ENCODE measurements at regions not wholly inside any gene's neighbourhood (a gene's known extent, or its start where the extent isn't known, plus 50 kb on each side); places are given as distances from the start of the nearest gene placed in this dataset.
A peak's percentile ranks its signal among the peaks of the same experiment; 100 is the strongest.

DNA sequence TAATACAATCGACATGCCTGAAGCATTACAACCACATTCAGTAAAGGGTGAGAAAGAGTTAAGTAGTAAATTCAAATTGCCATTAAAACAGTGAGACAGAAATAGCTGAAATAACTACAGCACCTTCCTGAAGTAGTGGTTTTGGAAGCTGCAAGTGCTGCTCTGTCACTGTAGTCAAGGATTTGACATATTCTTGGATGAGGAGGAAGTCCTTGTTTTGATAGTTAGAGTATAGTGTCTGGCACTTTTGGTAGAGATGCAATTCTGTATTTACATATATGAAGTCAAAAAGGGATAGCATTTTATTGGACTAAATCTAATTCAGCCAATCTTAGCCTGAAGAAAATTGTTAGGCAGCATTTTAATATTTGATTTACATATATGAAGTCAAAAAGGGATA lies 1559.6 kb downstream of the TECRL start:
- H3K36me3 ChIP-seq: no peaks in the 10 kb centered on the region
- H3K9me3 ChIP-seq: no peaks in the 10 kb centered on the region
- intact Hi-C loops (cut with DNase I): no loop called here
- no peak for DNase-seq
- no peaks in the 10 kb centered on the region for H3K27me3 ChIP-seq
- H3K27ac ChIP-seq: no peak overlapping the region
- H3K4me3 ChIP-seq: no peak overlapping the region
- TF ChIP-seq POLR2A (IDR thresholded peaks at IDR 0.05): no peak
- TF ChIP-seq, protein P1, sequence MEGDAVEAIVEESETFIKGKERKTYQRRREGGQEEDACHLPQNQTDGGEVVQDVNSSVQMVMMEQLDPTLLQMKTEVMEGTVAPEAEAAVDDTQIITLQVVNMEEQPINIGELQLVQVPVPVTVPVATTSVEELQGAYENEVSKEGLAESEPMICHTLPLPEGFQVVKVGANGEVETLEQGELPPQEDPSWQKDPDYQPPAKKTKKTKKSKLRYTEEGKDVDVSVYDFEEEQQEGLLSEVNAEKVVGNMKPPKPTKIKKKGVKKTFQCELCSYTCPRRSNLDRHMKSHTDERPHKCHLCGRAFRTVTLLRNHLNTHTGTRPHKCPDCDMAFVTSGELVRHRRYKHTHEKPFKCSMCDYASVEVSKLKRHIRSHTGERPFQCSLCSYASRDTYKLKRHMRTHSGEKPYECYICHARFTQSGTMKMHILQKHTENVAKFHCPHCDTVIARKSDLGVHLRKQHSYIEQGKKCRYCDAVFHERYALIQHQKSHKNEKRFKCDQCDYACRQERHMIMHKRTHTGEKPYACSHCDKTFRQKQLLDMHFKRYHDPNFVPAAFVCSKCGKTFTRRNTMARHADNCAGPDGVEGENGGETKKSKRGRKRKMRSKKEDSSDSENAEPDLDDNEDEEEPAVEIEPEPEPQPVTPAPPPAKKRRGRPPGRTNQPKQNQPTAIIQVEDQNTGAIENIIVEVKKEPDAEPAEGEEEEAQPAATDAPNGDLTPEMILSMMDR (IDR thresholded peaks at IDR 0.05): no peak
- no peak for TF ChIP-seq EP300 (IDR thresholded peaks at IDR 0.05)
- 80 to 84% (median 82%) methylated on average over 1 of the region's 1 CpG for WGBS, 3 donors
- no peaks in the 10 kb centered on the region for H3K4me1 ChIP-seq (ENCODE audit: insufficient read depth)

DNA sequence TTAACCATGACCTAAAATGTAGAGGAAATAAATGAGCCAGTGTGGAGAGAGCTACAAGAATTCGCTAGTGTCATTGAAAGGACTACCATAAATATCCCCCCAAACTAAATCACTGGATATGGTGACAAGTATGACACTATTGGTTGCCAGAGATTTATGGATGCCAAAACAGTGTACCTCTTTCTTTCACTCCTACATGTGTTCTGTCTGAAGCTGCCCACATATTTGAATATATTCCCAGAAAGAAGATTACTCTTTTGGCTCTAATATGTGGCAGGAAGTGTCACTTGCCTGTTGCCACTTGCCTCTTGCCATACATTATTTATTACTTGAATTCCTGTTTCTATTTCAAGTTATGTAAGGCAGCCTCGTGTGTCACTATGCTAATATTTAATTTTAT lies 1573.6 kb downstream of the TECRL start:
- DNase-seq: no peak
- TF ChIP-seq, protein P1 (IDR thresholded peaks at IDR 0.05): no peak
- TF ChIP-seq POLR2A (IDR thresholded peaks at IDR 0.05): no peak
- H3K4me3 ChIP-seq: no peak overlapping the region
- no peaks in the 10 kb centered on the region for H3K27me3 ChIP-seq
- no peaks in the 10 kb centered on the region for H3K9me3 ChIP-seq
- WGBS, 3 donors: 37 to 48% (median 48%) methylated on average over 2 of the region's 2 CpGs
- H3K4me1 ChIP-seq (ENCODE audit: insufficient read depth): no peaks in the 10 kb centered on the region
- H3K27ac ChIP-seq: no peak overlapping the region
- H3K36me3 ChIP-seq: no peaks in the 10 kb centered on the region
- intact Hi-C loops (cut with DNase I): no loop called here

DNA sequence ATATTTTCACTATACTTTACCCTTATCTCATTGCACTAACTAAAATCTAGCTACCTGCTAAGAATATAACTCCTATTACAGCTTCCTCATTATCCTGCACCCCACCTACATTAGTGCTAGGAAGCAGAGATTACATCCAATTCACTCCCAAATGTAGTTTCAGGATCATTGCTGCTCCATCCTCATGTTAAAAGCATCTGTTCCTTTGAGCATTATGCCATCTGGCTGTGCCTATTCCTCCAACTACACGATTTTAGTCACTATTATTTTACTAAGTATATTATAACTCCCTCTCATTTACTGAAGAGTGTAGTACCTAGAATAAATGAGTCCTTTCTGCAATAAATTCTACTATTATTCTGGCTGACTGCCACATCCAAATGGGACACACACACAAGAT lies 1586.9 kb downstream of the TECRL start:
- Histone ChIP-seq H3K27me3 (no peaks in the 10 kb centered on the region), H3K4me1 (ENCODE audit: insufficient read depth) (no peaks in the 10 kb centered on the region), H3K9me3 (no peaks in the 10 kb centered on the region), H3K4me3 (no peak overlapping the region), H3K36me3 (no peaks in the 10 kb centered on the region), H3K27ac (no peak overlapping the region)
- TF ChIP-seq EP300 (IDR thresholded peaks at IDR 0.05): no peak
- intact Hi-C loops (cut with DNase I): no loop called here
- 26 to 36% (median 27%) methylated on average over 1 of the region's 1 CpG for WGBS, 3 donors
- DNase-seq: no peak

DNA sequence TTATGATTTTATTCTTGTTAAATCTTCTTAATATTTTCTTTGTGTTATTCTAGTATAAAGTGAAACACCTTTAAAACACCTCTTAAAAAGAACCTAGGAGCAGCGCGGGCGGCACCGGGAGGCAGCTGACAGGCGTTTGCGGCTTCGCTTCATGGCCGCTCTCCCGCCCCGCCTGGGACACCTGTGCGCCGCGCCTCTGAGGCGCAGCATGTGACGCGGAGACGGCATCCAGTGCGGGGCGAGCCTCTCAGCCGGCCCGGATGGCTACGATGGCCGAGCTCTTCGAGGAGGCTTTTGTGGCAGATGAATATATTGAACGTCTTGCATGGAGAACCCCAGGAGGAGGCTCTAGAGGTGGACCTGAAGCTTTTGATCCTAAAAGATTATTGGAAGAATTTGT lies 1592.7 kb downstream of the TECRL start:
- Histone ChIP-seq H3K9me3 (no peaks in the 10 kb centered on the region), H3K27me3 (no peaks in the 10 kb centered on the region), H3K4me3 (no peak overlapping the region), H3K4me1 (ENCODE audit: insufficient read depth) (no peaks in the 10 kb centered on the region), H3K36me3 (no peaks in the 10 kb centered on the region), H3K27ac (no peak overlapping the region)
- no peak for DNase-seq
- intact Hi-C loops (cut with DNase I): no loop called here
- 63 to 81% (median 74%) methylated on average over 25 of the region's 25 CpGs for WGBS, 3 donors
- no peak for TF ChIP-seq EP300 (IDR thresholded peaks at IDR 0.05)
- no peak for TF ChIP-seq POLR2A (IDR thresholded peaks at IDR 0.05)
- TF ChIP-seq, protein P1 (IDR thresholded peaks at IDR 0.05): no peak

DNA sequence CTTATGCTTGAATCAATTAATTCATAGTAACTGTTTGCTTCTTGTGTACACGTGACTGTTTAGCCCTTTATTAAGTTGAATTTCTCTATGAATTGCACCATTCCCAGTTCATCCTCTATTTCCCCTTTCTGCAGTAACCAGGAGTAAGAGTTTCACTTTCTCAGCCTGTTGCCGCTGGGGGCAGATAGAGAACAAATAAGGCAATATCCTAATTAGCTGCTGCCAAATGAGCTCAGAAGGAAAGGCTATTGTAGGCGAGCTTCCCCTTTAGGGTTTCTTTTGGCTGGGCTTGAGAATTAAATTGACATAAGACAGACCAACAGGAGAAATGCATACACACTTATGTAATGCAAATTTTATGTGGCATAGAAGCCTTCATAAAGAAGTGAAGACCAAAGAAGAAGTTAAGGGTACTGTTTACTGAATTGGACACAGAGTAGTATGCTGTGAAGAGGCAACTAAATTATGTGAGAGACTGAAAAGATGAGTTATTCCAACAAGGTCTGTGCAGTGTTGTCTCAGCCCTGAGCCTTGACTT lies 1594.7 kb downstream of the TECRL start:
- 1 to 8% (median 1%) methylated on average over 3 of the region's 3 CpGs for WGBS, 3 donors
- H3K4me1 ChIP-seq (ENCODE audit: insufficient read depth): no peaks in the 10 kb centered on the region
- no peaks in the 10 kb centered on the region for H3K36me3 ChIP-seq
- TF ChIP-seq POLR2A (IDR thresholded peaks at IDR 0.05) (no peak), EP300 (IDR thresholded peaks at IDR 0.05) (no peak)
- TF ChIP-seq, protein P1 (IDR thresholded peaks at IDR 0.05): peak in 1 of 3 donors; percentile 17
- intact Hi-C loops (cut with DNase I): no loop called here
- H3K27ac ChIP-seq: peak overlapping the region in 1 of 2 donors; percentile 46
- H3K4me3 ChIP-seq: no peak overlapping the region
- DNase-seq: peak in 4 of 5 donors; percentile 22 to 35 (median 26)
- H3K9me3 ChIP-seq: no peaks in the 10 kb centered on the region
- H3K27me3 ChIP-seq: no peaks in the 10 kb centered on the region

Measured in ovary (tissue), 7 donors.